AG09319 (cell line): ENCODE measurements at regions not wholly inside any gene's neighbourhood (a gene's known extent, or its start where the extent isn't known, plus 50 kb on each side); places are given as distances from the start of the nearest gene placed in this dataset.

ENCODE experiments used
- DNase-seq: peaks from one replicate; pipeline ENCODE4 v3.0.0-alpha.2; 2010; ENCODE audit warnings: low read depth; ENCODE audit errors: extremely low read depth
- TF ChIP-seq, protein P1 (sequence below): IDR thresholded peaks from 2 replicates; pipeline ENCODE4 v1.5.1; 2011; ENCODE audit warnings: low read depth, mild to moderate bottlenecking, inconsistent platforms, low read length, moderate library complexity

DNA sequence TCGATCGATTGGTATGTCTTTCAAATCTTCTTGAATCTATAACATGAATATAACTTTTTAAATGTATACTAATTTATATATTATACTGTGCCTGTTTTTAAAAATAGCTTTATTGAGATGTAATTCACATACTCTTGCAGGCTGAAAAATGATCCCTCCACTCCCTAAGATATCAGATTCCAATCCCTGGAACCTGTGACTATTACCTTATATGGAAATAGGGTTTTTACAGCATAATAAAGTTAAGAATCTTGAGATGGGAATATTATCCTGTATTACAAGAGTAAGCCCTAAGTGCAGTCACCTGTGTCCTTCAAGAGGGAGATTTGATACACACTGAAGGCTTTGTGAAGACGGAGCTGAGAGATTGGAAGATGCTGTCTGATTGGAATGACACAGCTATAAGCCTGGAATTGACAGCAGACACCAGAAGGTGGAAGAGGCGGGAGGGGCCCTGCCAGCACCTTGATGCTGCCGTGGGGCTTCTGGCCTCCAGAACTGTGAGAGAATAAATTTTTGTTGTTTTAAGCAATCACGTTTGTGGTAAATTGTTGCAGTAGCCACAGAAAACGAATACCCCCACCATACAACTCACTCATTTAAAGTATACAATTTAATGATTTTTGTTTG, 161.3 kb downstream of the RMI1 start:
- DNase-seq = no peak
- TF ChIP-seq, protein P1, sequence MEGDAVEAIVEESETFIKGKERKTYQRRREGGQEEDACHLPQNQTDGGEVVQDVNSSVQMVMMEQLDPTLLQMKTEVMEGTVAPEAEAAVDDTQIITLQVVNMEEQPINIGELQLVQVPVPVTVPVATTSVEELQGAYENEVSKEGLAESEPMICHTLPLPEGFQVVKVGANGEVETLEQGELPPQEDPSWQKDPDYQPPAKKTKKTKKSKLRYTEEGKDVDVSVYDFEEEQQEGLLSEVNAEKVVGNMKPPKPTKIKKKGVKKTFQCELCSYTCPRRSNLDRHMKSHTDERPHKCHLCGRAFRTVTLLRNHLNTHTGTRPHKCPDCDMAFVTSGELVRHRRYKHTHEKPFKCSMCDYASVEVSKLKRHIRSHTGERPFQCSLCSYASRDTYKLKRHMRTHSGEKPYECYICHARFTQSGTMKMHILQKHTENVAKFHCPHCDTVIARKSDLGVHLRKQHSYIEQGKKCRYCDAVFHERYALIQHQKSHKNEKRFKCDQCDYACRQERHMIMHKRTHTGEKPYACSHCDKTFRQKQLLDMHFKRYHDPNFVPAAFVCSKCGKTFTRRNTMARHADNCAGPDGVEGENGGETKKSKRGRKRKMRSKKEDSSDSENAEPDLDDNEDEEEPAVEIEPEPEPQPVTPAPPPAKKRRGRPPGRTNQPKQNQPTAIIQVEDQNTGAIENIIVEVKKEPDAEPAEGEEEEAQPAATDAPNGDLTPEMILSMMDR = no peak

DNA sequence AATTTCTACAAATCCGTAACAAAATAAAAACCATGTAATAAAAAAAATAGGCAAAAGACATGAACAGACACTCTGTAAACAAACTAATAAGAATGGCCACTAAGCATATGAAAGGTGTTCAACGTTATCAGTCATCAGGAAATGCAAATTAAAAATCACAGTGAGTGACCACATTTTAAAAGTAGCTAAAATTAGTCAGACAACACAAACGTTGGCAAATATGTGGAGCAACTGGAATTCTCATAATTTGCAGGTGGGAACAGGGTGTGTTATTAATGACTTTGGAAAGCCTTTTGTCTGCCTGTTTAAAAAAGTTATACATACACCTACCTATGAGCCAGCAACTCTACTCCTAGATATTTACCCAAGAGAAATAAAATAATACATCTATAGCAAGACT, 164.4 kb downstream of the RMI1 start:
- no peak for DNase-seq
- TF ChIP-seq, protein P1 = no peak

DNA sequence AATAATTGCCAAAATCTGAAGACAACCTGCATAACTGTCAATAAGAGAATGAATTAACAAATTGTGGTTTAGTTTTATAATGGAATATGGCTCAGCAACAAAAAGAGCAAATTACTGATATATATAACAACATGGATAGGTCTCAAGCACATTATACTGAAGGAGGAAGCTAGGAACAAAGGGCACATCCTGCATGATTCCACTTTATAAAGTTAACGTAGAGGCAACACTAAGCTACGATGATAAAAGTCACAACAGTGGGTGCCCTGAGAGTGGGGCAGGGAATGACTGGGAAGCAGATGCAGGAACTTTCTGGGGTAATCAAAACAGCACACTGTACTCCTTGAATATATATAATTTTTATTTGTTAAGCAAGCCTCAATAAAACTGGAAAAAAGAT, 165.2 kb downstream of the RMI1 start:
- DNase-seq = no peak
- TF ChIP-seq, protein P1 = no peak

DNA sequence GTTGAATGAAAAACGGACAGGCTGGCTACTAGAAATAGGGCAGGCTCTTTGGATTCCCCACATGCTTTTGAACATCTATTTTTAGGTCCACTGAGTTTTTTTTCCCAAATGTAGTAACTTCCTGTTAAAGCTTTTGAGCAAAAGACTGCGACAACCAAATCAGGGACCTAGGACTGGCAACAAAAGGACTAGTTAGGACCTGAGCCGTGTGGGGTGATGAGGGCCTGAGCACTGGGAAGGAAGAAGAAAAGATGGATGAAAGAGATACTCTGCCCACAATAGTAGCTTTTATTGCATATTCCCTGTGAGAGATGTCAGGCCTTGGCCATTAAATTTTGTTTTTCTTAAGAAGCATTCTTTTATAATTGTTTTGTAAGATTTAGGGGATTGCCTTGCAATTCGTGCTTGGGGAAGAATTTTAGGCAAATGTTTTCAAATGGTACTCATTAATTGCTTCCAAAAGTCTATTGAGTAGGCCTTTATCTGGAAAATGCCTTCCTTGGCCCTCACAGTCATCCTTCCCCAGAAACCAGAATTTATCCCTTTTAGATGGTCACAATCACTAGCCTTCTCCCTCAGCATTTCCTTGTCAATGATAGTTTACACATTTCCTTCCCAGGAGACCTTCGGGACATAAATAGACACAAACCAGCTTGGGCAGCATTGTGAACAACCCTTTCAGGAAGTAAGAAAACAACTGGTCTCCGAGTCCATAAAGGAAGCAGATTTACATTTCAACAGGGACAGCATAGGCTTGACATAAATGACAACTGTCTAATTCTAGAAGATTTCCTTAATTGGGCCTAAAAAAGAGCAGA, 166.5 kb downstream of the RMI1 start:
- DNase-seq = no peak

DNA sequence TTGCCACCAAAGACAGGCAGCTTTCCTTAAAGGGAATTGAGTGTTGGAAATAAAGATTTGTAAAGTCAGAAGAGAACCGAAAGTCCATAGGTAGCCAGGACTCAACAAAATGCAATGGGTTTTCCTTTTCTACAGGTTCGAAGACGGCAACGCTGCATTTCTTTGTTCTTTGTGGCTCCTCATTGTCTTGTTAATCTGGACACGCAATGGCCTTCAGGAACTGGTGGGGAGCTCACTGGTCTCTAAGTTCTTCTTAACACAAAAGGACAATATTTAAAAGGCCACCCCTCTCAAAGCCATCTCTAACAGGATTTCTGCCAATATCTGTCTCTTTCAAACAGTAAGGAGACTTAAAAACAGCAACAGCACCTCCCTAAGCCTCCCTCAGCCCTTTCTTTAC, 170.6 kb downstream of the RMI1 start:
- DNase-seq = no peak
- TF ChIP-seq, protein P1 = no peak

More for the DNA sequence above, 166.5 kb downstream of the RMI1 start:
- TF ChIP-seq, protein P1 = no peak

DNA sequence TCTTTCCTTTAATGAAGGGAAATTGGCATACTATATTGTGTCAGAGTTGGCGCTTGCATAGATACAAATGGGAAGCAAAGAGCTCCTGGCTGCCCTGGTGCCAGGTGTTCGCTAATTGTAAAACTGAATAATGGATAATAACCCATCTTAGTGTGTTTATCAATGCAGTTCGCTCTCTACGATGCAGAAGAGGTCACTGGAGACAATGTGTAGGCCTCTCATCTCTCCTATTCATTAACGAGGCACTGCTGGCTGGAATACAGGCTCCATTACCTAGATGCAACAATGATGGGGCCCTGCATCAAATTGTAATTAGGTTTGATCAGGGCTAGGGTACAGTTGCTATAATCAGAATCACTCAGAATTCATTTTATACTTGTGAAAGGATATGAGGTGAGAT, 171.0 kb downstream of the RMI1 start:
- DNase-seq = no peak
- TF ChIP-seq, protein P1 = no peak

DNA sequence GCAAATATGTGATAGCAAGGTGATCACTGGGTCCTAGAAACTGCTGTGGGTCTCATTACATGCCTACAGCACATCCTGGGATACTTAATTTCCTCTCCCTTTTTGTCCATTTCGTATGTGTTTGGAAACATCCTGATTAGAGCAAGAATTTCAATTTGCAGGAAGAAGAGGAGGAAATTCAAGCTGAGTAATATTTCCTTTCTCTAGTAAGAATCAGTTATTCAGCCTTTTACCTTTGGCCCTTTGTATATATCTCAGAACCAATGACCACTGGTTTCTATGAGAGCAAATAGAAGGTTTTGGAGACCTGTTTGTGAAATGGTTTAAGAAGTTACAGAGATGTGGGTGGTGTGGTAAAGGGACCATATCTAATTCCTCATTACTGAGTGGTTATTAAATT, 171.6 kb downstream of the RMI1 start:
- no peak for DNase-seq
- TF ChIP-seq, protein P1 = no peak
